ENCODE measurements at regions not wholly inside any gene's neighbourhood (a gene's known extent, or its start where the extent isn't known, plus 50 kb on each side); places are given as distances from the start of the nearest gene placed in this dataset.
A peak's percentile ranks its signal among the peaks of the same experiment; 100 is the strongest.

DNA sequence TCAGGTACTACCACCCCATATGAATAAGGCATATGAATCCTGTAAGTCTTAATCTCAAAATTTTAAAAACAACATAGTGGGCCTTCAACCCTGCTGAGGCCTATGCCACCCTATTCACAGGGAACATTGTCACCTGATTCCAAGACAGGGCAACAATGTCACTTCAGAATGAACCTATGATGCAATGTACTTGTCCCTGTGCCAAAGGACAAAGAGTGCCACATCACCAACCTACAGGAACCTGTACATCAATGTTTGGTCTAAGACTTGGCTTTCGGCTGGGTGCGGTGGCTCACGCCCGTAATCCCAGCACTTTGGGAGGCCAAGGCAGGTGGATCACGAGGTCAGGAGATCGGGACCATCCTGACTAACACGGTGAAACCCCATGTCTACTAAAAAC is 318.5 kb upstream of the JARID2 start:
- no peak for DNase-seq

DNA sequence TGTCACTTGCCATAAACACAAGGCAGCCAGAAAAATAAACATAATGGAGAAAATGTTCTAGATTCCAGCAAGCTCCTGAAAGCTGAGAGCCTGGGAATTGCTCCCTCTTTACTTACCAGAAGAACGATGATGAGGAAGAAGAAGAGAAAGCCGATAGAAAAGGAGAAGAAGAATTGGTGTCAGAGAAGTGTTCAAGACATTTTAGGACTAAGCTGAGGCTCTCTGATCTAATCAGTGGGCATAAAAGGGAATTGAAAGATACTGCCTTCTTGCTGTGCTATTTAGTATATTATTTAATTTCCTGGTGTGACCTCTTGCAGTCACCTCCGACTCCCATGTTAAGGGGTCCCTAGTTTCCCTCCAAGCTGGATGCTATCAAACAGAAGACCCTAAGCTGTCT is 316.6 kb upstream of the JARID2 start:
- no peak for DNase-seq

DNA sequence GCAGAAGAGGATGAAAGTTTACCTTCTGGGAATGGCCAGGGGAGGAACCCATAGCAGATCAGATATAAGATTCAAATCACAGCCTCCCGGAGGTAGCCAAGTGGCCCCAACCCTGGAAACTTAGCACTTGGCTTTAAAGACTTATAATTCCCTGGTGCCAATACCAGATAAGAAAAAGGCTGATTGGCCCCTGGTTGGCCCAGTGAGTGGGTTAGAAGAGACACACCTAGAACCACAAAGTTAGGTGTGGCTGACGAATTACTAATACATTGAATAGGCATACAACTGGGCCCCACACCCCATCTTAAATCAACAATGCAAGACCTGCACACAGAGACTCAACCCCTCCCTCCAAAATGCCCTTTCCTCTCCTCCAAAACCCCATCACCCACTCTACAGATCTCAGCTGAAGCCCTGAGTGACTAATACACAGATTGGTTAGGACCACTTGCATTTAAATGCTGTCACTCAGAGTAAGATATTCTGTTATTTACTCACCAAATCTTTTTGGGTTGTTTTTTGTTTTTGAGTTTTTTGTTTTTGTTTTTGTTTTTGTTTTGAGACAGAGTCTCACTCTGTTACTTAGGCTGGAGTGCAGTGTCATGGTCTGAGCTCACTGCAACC is 315.4 kb upstream of the JARID2 start:
- DNase-seq: no peak

DNA sequence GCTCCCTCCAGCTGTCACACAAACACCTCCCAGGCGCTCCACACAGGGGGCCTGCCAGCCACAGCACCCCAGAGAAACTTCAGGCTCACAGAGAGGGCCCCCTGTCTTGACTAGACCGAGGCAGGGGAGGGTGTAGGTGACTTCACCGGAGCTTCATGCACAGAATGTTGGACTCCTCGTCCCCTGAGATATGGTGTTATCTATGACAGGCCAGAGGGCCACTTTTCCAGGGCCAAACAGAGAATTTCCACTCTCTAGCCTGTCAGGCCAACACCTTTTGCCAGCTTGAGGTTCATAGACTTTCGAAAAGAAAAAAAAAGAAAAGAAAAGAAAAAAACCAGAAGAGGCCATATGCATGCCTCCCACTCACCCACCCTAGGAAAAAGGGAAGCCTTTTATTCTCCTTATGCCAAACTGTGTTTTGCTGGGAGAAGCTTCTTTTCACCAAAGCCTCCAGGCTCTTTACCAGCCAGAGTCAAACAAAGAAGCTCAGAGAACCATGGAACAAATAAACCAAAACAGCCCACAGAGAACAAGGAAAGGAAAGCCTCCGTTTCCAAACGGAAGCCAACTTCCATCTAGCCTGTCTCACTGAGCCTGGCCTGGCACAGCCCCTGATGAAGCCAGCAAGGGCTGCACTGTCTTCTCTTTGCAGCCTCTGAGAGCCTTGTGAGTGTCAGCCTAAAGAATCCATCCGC is 313.2 kb upstream of the JARID2 start:
- DNase-seq: no peak

DNA sequence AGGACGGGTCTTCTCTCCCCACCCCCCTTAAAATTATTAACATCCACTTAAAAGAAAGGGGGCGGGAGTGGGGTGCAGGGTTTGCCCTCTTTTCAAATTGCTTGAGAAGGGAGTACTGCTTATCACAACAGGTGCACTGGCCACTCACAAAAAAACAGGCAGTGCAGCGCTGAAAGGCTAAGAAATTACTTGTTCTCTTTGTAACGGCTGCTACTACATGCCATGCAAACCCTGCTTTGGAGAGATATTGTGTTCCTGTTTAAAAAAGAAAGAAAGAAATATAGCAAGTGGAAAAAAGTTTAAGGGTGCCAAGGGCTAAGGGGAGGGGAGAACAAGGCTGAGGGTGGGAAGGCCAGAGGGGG is 312.7 kb upstream of the JARID2 start:
- DNase-seq: no peak

DNA sequence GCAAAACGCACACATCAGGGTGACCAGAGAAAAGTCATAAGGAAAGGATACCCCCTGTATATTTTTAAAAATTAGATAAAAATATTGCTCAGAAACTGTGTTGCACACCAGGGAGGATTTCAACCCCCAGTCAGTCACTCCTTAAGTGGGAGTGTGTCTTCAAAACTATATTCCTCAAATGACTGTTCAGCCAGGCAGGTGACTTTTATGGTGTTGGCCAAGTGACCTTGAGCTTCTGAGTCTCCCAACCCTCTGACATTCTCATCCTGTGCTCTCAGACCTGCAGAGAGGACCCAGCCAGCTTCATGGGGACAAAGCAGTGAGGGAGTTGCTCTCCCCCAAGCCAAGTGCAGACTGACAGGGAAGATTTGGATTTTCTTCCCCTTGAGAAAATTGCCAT is 311.9 kb upstream of the JARID2 start:
- no peak for DNase-seq

DNA sequence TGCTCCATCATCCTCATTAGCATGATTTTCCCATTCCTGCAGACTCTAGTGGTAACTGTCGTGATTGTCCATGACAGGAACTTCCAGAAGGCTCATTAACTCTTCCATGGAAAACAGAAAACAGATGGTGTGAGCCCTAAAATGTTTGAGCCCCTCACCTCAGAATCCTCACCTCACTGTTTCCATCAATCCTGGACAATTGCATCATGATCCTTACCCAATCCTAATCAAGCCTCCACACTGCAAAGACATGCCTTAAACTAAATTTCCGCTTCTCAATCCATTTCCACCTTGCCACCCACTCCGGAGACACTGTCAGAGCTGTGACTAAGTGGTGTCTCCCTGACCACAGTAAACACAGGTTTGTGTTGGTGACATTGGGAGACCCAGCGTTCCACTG is 311.0 kb upstream of the JARID2 start:
- DNase-seq: no peak

DNA sequence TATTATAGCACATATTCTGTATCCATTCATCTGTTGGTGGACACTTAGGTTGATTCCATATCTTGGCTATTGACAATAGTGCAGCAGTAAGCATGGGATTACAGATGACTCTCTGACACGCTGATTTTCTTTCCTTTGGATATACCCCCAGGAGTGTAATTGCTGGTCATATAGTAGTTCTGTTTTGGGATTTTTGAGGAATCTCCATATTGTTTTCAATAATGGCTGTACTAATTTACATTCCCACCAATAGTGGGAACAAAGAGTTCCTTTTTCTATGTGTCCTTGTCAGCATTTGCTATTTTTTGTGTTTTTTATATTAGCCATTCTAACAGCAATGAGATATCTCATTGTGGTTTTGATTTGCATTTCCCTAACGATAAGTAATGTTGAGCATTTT is 309.0 kb upstream of the JARID2 start:
- DNase-seq: no peak

DNA sequence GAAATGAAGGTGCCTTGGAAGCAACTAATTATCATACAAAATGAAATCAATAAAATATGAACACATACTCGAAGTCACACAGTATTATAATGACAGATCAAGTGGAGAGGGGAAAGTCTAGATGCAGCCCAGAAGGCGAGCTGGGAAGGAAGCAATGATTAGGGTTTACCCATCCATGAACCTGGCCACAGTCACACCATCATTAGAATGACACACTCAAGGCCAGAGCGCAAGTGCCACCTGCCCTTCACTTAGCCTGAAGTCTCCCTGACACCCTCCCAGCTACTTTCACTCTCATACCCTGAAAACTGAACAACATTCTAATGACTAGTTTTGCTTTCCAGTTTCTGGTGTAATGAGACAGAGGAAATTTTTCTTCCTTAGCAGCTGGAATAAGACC is 302.8 kb upstream of the JARID2 start:
- DNase-seq: no peak

DNA sequence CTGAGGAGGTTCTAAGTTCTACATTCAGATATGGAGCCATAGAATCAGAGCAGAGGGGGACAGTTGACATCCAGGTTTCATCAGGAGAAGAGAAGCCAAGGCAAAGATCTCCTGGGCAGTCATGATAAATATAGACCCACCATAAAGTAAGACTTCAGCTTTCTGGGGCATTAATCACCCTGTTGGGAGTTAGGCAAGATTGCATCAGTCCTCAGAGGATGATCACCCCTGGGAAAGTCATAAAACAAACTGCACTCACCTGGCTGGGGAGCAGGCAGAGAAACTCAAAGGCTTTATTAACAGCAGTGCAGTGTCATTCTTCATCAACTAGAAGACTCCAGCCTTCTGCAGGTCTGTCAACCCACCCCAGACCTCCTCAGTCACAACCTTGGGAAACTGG is 301.3 kb upstream of the JARID2 start:
- DNase-seq: no peak

DNA sequence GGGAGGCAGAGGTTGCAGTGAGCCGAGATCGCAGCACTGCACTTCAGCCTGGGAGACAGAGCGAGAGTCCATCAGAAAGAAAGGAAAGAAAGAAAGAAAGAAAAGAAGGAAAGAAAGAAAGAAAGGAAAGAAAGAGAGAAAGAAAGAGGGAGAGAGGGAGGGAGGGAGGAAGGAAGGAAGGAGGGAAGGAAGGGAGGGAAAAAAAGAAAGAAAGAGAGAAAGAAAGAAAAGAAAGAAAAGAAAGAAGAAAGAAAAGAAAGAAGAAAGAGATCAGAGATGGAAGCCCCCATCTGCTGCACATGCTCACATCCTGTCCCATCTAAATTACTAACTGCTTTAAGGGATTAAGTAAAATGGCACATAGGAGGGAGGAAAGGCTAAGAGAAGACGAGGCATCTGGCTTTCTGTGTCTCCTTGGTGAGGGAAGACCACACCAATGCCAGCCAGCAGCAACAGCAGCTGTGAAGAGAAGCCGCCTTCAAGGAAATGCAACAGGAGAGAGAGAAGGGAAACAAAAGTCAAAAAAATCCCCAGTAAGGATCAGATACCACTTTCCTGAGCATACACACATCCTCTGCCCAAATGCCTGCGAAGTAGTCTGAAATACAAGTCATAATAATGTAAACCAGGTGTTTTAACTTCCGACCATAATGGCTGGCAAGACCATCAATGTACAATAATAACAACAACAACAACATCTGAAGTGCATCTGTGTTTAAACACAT is 300.2 kb upstream of the JARID2 start:
- DNase-seq: no peak

DNA sequence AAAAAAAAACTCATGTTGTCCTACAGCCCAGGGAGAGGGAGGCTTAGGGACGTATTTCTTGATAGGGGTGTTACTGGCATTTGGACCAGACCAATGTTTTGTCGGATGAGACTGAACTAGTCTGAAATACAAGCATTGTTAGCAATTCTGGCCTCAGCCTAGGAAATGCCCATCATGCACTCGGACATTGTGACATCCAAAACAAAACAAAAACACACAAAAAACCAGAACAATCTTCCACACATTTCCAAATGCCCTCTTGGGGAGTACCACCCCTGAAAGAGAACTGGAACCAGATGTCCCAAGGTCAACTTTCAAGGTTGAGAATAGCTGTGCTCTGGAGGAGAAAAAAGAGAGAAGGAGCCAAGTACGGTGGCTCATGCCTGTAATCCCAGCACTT is 299.1 kb upstream of the JARID2 start:
- no peak for DNase-seq

DNA sequence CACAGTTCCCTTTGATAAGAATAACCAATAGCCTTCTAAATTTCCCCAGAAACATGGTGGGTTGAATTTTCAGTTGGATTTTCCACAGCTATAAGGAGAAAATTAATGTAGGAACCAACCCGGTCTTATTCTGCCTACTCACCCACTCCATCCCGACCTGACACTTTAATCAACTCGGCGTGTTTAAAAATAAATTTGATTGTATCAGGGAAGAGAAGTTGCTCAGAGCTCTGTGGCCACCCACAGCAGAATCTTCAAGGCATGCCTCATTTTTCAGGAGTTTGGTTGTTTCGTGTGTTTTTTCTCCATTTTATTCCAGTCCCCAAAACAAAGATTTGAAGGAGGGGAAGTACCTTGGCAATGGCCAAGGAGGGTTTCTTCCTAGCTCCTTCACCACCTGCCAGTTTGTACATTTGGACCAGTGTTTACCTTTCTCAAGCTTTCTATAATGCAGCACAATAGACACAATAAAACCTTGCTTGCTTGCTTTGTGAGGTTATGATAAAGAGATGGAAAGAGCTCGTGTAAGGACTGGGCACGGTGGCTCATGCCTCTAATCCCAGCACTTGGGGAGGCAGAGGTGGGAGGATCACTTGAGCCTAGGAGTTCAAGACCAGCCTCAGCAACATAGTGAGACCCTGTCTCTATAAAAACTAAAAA is 297.2 kb upstream of the JARID2 start:
- DNase-seq: no peak

DNA sequence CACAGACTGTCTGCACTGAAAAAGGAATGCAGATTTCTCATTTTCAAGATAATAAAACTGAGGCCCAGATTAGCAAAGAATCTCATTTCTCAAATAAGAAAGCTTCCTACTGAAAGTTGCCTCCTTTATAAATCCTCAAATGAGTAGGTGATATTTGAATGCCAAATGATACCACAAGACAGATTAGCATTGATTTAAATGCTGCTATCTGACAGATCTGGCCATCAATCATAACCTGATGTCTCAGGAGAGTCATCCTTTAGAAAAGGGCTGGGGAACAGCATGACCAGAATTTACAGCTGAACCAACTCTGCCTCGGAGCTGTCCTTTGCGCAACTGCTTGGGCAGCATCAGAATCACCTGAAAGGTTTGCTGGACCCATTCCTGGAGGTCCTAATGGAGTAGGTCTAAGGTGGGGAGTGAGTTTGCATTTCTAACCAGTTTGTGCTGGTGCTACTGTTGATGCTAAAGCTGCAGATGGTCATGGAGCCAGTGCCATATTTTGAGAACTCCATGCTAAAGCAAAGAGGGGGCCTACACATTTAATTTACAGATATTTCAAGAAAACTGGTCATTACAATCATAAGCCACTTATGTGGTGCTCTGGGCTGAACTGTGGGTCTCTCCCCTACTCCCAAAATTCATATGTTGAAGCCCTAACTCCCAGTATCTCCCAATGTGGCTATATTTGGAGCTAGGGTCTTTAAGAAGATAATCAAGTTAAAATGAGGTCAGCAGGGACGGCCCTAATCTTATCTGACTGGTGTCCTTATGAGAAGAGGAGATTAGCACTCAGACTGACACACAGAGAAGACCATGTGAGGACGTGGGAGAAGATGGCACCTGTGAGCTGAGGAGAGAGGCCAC is 295.5 kb upstream of the JARID2 start:
- no peak for DNase-seq

DNA sequence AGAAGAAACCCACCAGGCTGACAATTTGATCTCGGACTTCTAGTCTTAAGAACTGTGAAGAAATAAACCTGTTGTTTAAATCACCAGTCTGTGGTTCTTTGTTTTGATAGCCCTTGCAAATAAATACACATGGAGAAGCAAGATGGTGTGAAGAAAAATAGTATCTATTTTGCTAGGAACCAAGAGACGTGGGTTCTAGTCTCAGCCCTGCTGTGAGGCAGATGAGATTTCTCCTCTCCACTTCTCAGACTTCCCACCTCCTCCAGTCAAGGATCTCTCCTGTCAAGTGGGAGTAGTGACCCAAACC is 294.9 kb upstream of the JARID2 start:
- DNase-seq: no peak

DNA sequence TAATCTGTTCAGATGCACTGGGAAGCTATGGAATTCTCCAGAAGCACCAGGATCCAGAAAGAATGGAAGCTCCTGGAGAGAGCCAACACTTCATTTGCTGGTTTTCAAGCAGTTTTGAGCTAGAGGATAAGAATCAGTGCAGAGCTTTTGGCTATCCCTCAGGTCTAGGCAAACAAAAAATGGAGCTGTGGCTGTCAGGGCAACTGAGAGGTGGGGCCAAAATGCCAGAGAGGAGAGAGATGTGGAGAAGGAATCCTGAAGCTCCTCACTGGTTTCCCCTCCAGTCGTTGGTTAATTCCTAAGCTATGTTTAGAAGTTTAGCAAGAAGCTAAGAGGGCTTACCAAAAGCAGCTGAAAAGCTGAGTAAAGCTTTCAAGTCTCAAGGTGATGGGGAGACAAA is 294.2 kb upstream of the JARID2 start:
- DNase-seq: no peak

DNA sequence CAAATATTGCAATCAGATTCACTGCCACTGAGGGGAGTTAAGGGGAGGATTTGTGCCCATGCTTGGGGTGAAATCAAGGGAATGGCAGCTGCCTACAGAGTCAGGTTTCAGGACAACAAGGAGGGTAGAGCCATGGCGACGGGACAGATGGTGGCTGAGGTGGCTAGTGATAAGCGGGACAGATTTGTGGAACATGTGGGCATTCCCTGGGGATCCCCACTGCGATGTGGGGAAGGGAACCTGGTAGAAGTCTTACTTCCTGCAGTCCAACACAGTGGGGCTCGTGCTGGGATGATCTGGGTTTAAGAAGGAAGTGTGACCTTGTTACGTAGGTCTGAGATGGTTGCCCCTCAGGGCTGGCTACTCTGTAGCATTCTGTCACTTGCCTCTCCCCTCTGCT is 292.0 kb upstream of the JARID2 start:
- DNase-seq: no peak

DNA sequence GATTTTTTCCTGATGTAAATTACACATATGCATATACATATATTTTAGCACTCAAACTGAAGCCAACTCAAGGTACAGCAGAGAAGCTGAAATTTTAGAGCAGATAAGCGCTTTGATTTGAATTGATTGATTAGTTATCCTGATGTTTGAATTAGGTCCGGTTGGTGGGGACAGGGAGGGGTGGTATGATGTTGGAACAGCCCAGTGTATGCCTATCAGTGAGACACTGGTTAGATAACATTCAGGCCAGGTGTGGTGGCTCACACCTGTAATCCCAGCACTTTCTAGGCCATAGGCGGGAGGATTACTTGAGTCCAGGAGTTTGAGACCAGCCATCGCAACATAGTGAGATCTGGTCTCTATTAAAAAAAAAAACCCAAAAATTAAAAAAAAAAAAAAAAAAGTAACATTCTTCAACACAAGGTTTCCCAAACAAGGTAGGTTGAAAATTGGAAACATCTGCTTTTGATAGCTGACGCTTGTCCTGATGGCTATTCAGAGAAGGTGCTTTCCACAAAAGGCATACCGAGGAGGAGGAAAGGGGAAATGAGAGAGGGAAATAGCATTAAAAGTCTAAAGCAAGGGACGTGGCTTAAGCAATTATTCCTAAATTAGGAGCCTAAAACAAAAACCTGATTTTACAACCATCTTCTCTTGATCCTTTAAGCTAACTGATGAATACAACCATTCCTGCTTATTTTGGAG is 288.4 kb upstream of the JARID2 start:
- peak; percentile 2 for DNase-seq

DNA sequence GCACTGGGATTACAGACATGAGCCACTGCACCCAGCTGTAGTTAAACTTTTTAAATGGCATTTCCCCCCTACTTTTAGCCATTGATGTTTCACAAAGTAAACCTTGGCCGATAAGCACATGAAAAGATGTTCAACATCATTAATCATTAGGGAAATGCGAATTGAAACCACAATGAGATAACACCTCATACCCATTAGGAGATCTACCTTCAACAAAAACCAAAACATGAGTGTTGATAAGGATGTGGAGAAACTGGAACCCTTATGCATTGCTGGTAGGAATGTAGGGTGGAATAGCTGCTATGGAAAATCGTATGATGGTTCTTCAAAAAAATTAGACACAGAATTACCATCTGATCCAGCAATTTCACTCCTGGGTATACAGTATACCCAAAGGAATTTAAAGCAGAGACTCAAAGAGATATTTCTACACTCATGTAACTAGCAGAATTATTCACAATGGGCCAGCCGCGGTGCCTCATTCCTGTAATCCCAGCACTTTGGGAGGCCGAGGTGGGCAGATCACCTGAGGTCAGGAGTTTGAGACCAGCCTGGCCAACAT is 286.5 kb upstream of the JARID2 start:
- no peak for DNase-seq

DNA sequence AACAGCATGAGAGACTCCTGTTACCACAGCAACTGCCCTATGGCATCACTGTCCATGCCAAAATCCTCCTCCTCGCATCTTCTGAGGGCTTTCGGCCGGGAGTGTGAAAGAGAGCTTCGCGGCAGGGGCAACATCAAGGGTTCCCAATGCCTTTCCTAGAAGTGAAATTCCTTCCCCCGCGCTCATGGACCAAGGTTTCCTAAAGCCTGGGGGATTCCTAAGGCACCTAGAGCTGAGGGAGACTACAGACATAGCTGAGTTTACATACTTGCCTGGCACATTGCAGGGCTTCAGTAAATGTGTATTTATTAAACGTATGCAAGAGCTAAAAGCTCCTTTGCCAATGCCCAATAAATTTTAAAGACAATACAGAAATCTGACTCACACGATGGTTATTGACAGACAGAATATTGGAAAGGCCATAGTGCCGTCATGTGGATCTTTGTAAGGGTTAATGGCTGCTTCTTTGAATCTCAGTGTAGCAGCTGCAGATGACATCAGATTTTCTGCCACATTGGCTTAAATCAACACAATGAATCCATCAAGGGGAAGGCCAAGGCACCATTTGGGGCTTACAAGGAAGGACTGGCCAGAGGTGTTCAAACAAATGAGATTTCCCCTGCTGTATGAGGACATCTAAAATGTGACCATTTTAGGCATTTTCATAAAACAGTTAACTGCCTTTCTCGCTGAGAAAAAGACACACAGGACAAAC is 281.2 kb upstream of the JARID2 start:
- DNase-seq: no peak

DNA sequence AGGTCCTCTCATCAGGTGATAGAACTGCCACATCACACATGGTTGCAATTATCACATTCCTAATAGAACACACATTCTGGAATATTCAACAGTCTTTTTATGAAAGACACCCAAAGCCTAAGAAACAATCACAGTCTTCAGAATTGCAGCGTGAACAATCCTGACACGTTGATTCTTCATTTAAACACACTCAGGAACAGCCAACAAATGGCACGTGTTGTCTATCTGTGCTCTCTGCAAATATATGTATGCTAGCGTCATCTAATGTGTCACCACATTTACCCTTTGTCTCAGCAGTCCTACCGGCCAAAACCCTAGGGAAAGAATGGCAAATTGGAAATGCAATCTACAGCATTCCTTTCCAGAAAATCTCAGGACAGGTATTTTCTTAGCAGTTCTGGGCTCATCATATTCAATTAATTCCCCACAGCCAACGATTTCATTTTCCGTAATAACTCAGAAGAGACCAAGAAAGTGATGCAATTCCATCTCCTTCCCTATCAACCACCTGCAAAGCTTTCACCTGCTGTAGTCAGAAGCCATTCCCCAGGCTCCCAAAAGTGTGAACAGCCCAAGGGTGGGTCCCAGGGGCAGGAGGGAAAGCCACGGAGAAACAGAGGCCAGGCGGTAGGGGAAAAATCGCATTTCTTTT is 280.3 kb upstream of the JARID2 start:
- DNase-seq: no peak

Measured in CD4-positive, alpha-beta T cell treated with Interleukin-21 for 1 hour (primary cell).